GM18873 (cell line): ENCODE measurements at regions not wholly inside any gene's neighbourhood (a gene's known extent, or its start where the extent isn't known, plus 50 kb on each side); places are given as distances from the start of the nearest gene placed in this dataset.

Experiments
- ATAC-seq: cut with Tn5 transposase; IDR thresholded peaks from one replicate; pipeline ENCODE4 v1.9.1; 2021; ENCODE audit warnings: mild to moderate bottlenecking, moderate library complexity, moderate number of reproducible peaks; ENCODE audit not compliant: unreplicated experiment, low FRiP score

DNA sequence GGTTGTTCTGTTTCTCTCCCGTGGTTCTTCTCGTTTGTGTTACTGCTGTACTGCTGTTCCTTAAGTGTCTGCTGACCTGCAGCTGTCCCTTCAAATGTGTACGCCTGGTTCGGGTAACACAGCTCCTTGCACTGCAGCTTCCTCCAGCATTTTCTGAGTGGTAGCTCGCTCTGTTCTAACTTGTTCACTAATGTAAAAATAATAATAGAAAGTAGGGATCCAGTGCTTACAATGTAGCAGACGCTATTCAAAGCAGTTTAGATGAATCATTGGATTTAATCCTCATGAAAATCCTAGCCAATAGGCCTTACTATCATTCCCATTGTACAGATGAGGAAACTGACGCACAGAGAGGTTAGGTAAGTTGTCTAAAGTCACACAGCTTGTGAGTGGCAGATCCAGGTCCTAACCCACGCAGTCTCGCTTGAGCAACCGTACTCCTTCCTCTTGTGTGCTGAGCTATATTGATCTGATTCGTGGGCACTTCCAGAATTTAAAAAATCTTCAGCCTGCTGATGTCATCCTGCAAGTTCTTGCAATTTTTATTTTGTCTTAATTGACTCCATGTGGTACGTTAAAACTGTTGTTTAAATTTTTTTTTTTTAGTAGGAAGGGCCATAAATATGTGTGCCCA, 448.2 kb upstream of the FAT1 start:
- no peak for ATAC-seq

DNA sequence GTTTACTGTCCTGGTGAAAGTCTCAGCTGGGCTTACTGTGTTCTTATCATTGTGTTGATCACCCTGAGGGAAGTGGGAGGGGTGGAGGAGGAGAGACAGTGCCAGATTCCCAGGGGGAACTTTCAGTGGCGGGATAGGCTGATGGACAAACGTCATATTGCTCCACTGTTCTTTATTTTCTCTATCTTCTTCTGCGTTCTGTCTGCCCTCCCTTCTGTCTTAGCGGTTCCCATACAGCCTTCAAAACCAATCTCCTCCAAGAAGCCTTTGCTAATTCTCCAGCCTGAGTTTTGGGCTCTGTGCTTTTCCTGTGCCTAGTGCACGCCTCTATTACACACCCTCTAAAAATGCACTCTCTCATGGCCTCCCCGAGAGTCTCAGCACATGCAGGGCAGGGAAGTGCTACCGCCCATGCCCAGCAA, 448.7 kb upstream of the FAT1 start:
- ATAC-seq, result no peak

DNA sequence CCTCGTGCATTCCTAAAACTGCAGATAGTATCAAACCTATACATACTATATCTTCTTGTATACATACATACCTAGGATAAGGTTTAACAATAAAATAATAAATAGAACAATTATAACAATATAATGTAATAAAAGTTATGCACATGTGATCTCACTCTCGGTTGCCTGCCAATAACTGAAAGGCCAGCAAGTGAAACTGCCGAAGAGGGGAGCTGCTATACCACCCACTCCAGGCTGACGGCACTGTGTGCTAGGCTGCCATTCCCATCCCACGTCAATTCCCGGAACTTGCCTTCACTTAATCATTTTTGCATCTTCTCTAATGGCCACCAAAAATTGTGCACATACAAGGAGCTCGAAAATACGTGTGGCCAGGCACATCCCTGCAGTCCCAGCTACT, 451.1 kb upstream of the FAT1 start:
- ATAC-seq, result no peak

DNA sequence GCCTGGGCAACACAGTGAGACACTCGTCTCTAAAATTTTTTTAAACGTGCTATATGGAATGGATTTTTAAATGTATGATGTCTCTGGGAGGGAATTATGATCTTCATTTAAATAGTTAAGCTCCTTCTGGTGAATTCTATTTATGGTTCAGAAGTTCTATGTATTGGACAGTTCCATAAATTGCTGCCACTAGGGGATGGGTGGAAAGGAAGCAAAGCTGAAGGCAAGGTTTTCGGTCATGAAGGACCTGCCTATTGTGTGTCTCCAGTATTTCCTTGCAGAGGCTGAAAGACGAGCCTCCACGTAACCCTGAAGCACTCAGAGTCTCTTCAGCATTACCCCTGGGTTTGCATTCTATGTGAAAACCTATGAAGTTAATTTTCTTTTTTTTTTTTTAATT, 451.5 kb upstream of the FAT1 start:
- no peak for ATAC-seq

DNA sequence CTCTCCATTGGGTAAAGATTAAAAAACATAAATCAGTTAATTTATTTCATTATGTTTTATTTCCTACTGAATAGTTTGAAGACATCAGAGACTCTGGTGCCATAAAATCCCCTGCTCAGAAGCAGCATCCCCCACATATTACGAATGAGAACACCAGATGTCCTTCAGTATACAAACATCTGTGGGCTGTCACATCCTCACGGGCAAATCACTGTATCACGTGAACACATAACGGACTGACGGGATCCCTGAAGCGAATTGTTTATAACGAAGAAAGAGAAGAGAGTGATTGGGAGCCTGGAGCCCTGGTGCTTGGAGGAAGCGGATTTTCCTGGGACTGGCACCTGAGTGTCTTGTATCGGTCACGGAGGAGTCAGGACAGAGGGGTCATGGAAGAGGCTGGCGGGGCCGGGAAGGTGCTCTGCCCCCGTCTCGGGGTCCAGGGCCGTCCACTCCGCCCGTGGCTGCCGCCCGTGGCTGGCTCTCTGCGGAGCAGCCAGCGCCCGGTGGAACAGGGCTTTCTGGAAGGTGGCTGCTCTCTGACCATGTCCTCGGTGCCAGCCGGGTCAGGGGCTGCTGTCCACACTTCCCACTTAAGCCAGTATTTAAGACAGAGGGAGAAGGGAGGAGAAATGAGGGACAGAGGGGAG, 452.7 kb upstream of the FAT1 start:
- ATAC-seq, result no peak

DNA sequence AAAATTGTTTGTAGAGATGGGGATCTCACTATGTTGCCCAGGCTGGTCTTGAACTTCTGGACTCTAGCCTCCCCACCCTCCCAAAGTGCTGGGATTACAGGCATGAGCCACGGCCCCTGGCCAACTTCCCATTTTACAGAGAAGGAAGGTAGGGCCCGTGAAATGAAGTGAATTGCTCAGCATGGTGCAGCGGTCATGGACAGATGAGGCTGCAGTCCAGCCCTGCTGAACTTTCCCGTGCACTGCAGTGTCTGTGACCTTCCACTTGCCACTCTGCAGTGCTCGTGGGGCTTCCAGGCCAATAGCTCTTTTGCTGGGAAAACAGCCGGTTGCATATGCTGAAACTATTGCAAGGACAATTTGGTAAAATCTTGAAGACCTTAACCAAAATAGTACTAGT, 454.4 kb upstream of the FAT1 start:
- ATAC-seq, result no peak

DNA sequence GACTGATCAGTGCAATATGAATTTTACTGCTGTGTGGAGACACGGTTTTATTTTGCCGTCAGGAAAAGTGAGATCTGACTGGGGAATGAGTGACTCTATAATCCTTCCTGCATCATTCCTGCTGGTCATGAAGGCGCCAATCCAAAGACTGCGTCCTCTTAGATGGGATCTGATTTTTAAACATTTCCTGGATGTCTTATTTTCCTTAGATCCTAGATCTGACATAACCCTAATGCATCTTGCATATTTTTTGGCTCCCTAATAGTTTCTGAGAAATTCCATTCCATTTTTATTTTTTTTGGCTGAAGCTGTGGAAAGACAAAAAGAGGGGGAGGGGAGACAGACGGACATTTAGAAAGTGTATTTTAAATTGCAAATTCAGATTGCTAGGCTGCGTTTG, 454.9 kb upstream of the FAT1 start:
- no peak for ATAC-seq

DNA sequence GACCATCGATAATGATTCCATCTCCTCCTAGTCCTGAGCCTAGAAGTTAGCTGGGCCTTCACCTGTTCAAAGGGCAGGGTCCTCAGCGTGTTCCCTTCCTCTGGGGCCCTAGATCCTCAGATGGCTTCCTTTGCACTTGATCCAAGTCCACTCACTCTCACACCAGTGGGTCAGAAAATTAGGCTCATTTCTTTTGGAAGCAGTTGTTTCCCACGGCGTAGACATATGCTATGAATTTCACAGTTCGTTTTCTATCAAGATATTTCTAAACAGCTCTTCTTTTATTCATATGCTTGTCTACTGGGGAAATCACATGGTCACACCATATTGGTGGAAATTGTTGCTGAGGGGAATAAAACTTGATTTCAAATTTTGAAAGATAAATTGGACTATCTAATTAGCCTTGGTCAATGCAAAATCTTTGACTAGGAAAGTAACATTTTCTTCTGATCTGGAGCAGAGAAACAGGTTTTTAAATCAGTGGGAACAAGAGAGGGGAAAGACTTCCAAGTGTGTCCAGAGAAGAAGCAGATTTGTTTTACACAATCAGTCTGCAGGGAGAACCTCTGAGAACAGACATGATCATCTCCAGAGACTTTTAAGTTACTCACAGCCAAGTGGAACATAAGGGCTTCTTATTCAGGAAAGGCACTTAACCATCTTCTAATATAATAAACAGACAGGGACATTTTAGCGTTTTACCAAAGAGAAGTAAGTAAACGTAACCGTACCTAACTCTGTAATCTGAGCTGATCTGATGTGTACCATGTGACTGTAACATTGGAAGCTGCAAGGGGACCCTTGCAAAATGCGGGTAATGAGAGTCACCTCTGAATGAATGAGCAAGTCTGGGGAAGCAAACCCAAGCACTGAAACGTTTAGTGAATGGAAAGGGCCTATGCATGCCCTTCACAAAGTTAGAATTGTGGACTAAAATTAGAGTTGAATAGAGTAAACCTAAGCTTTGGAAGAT, 455.7 kb upstream of the FAT1 start:
- no peak for ATAC-seq

DNA sequence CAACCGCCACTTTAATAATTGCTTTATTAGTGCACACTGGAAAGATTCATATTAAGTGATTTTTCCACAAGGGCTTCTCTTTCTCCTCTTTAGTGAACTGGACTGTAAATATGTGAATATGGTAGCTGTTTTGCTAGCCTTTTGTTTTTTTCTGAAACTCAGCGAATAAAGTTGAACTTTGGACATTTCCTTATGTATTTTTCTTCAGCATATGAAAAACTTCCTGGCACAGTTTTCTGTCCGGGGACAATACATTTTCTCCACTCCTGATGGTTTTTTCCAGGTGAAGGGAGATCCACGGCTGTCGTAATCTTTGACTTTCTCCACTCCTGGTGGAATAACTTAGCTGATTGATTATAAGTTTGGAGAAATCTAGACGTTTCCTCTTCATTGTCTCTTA, 457.4 kb upstream of the FAT1 start:
- no peak for ATAC-seq

DNA sequence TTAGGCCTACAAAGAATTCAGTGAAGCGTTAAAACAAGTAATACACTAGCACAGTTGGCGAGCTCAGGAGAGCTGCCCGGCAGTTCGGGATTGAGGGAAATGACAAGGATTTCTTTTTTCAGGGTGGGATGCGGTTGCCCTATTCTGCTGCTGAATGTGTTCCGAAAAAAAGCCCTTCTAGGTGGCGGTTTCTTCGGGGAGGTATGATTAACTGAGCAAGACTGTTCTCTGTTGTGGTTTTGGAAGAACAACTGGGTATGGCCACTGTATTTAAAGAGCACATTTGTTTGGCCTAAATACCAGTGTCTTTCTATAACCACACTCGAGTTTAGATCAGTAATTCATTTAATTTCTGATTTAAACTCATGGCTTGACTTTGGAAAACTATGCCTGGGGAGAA, 459.7 kb upstream of the FAT1 start:
- ATAC-seq, result no peak

DNA sequence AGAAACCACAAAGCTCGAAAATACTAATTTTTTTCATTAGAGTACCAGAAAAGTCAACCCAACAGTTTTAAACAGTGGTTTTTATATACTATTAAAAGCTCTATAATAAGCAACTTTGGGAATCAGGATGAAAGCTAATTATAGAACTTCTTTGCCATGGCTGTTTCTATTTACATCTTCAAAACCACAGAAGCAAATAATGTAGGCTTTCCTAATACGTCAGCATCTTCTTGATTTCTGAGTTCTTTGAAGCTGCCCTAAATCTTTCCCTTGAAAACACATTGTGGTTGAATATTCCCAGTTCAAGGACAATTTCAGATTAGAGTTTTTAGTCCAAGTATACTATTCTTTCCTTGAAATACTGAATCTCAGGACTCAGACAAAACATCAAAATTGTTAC, 460.2 kb upstream of the FAT1 start:
- ATAC-seq, result no peak

DNA sequence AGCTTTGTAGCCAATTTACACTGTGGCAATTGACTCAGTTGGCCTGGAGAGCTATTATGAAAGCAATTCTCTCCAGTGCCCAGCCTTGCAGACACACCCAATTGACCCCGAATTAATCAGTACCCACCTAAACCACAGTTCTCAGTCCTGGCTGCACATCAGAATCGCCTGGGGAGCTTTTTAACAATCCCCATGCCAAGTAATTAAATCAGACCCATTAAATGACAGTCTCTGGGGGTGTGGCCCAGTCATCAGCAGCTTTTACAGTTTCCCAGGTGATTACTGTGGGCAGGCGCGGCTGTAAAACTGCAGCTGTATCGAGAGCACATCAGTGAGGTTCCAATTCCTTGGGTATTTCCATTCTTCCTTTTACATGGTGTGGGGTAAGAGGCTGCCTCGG, 460.9 kb upstream of the FAT1 start:
- no peak for ATAC-seq

DNA sequence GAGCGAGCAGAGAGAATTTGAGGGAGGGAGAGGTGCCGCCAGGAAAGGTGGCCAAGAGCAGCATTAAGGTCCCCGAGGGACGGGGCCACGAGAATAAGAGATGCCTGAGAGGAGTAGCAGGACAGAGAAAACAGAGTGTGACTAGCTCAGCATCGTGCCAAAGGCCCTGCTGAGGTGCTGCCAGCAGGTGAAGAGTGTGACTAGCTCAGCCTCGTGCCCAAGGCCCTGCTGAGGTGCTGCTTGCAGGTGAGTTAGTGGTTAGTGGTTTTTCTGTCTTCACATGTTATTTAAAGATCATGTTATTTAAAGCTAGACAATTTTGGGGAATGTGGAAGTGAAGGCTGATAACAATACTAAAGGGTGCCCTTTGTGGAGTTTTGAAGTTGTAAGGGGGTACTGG, 464.5 kb upstream of the FAT1 start:
- no peak for ATAC-seq

DNA sequence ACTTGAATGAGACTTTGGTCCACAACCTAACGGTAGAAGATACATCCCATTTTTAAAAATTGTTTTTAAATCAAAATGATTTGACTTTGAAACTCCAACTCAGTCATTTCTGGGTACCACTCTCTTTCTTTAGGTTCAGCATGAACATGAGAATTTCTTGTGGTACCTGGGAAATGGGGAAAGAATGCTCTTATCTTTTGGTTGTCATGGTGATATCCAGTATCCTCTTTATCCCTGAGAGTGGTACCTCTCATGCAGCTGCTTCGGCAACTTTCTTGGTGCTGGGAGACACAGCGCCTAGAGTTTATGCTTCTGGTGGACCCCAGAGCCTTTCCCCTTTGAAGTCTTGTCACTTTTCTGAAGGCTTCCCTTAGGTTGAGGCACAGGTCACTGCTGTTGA, 465.1 kb upstream of the FAT1 start:
- ATAC-seq, result no peak

DNA sequence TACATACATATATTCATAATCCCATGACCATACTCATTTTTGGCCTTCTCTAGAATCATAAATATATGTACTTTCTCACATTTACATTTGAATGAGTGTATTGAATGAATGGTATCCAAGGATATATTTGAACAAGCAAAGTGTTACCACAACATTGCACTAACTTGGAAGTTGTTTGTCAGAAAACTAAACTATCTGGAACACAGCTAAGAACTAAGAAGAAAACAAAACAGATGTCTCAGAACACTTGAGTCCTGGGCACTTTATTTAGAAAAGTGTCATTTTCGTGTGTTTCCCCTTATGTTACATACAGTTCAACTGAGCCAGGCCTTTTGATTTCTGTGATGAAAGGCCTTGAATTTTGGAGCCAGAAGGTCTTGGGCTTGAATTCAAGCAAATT, 466.7 kb upstream of the FAT1 start:
- ATAC-seq, result no peak

DNA sequence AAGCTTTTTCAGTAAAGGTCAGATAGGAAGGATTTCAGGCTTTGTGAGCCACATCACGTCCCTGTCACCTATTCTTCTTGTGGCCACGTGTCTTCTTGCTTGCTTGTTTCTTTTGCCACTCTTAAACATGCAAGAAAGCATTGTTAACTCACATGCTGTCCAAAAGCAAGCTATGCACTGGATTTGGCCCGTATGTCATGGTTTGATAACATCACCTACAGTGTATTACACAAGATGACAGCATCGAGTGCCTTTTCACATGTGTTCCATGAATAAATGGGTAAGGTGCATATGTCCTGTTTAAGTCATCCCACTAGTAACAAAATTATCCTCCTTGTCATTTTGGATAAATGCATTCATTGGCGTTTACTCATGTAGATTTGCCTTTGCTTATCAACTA, 468.0 kb upstream of the FAT1 start:
- ATAC-seq, result no peak

DNA sequence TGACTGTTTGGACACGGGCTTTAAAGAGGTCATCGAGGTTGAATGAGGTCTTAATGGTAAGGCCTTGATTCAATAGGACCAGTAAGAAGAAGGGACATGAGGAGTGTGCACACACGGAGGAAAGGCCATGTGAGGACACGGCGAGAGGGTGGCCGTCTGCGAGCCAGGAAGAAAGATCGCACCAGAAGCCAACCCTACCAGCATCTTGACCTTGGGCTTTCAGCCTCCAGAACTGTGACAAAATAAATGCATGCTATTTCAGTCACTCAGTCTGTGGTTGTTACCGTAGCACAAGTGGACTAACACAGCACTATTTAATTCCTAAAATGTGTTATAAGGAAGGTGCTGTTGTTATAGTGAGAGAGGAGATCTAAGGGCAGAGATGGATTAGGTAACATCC, 468.6 kb upstream of the FAT1 start:
- ATAC-seq, result no peak

DNA sequence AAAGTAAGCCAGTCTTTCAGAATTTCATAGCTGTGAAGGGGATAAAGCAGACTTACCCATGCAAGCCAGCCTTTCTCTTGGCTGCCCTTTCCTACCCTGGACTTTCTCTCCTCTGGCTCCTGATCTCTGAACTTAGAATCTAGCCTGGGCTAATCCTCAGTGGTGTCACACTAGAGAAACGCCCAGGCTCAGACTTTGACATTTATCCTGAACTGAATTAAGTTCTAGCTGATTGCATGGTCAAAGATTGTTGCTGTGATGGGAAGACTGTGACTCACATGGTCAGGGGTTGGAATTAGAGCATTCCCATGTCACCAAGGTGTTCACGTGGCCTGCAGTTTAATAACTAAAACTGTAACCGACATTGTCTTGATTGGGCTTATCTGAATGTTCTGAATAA, 469.5 kb upstream of the FAT1 start:
- no peak for ATAC-seq

DNA sequence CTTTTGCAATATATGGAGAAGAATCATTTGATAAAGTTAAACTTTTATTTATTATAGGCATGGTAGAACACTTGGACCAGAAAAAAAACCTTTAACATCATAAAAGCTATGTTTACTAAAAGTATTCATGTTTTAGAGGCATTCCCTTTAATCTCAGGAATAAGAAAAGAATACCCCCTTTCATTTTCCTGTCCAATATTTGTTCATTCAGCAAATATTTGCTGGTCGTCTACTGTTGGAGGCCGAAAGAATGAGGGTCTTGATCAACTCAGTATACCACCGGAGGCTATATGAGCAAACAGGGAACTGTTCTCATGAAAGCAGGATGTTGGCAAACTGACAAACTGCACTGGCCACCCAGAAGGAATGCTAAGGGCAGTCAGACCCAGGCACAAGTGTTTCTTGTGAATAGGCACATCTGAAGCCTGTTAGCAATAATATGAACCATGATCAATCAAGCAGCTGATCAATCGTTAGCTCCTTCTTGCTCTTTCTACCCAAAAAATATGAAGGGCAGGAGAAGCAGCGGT, 480.8 kb upstream of the FAT1 start:
- ATAC-seq, result no peak

DNA sequence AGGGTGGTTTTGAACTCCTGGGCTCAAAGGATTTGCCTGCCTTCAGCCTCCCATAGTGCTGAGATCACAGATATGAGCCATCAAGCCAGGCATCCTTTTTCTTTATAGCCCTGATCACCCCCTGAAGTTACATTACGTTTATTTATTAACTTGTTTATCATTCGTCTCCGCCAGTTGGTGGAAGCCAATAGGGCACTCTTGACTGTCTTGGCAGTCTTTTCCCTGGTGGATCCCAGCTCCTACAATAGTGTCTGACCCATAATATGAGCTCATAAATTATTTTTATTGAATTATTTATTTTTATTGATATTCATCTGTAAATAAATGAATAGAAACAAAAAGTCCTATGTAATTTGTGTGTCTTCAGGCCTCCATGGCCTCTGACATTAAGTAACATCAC, 484.3 kb upstream of the FAT1 start:
- no peak for ATAC-seq

DNA sequence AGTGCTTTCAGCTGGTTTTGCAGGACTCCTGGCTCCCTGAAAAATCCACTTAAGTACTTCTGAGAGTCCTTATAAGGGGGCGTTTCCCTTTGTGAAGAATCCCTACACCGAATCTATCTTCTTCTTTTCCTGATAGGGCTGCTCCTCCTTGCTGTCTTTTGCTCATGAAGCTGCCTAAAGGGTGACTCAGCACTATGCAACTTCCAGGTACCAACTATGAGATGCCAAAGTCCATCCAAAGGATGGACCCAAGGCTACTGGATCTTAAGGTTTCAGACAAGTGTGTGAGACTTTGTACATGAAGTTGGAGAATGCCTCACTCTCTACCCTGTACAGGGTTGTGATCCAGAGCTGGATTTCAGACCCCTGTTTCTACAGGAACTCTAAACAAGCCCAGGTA, 485.0 kb upstream of the FAT1 start:
- no peak for ATAC-seq
